Sigmoid colon (tissue), 6 donors: ENCODE measurements at regions not wholly inside any gene's neighbourhood (a gene's known extent, or its start where the extent isn't known, plus 50 kb on each side); places are given as distances from the start of the nearest gene placed in this dataset.

ENCODE experiments used
- DNase-seq: peaks from one replicate; pipeline ENCODE4 v3.0.0-alpha.2; 2019
- H3K27ac ChIP-seq, 4 donors: fragments of 200-600 bp; sonication (generic); one replicate each; pipeline ENCODE4 v1.5.1; 2016 to 2019; ENCODE audit warnings: mild to moderate bottlenecking in 1 of 4
- H3K27me3 ChIP-seq, 3 donors: fragments of 200-600 bp; sonication (generic); one replicate each; pipeline ENCODE4 v1.5.1; 2019; ENCODE audit warnings: mild to moderate bottlenecking in 1 of 3
- H3K36me3 ChIP-seq, 4 donors: fragments of 200-600 bp; sonication (generic); one replicate each; pipeline ENCODE4 v1.5.1; 2016 to 2019
- H3K4me1 ChIP-seq, 4 donors: fragments of 200-600 bp; sonication (generic); one replicate each; pipeline ENCODE4 v1.5.1; 2017 to 2019
- H3K4me3 ChIP-seq, 4 donors: fragments of 200-600 bp; sonication (generic); one replicate each; pipeline ENCODE4 v1.5.1; 2017 to 2019; ENCODE audit warnings: mild to moderate bottlenecking in 2 of 4, moderate library complexity in 1 of 4
- H3K9me3 ChIP-seq, 4 donors: fragments of 200-600 bp in 3 of 4; sonication (generic) in 3 of 4; one replicate each; pipeline versions ENCODE4 v1.5.1 to v1.6.1; 2013 to 2019
- EP300 ChIP-seq, 4 donors: sonication (generic); formaldehyde crosslinking; IDR thresholded peaks; one replicate each; pipeline ENCODE4 v1.6.1; 2017; ENCODE audit warnings: antibody characterized with exemption in 4 of 4
- POLR2A ChIP-seq, 2 donors: fragments of 450-650 bp; IDR thresholded peaks; one replicate each; pipeline ENCODE4 v1.6.1; 2016; ENCODE audit warnings: antibody characterized with exemption in 2 of 2, mild to moderate bottlenecking in 2 of 2, moderate library complexity in 2 of 2
- POLR2AphosphoS5 ChIP-seq, 4 donors: sonication (generic); formaldehyde crosslinking; IDR thresholded peaks; one replicate each; pipeline ENCODE4 v1.6.1; 2017; ENCODE audit warnings: antibody characterized with exemption in 4 of 4
- WGBS, 2 donors: extraction: QIAGEN DNeasy Blood & Tissue Kit; methylation state at CpG; one replicate each; pipeline ENCODE4 v1.1.7; 2013; 5-methylcytosine and 5-hydroxymethylcytosine counted together
- intact Hi-C: fragments of 100-400 bp; cut with DNase I; formaldehyde crosslinking; loops from one replicate; pipeline ENCODE4 v1.15.1; 2023
- TF ChIP-seq, protein P1 (sequence below), 4 experiments: fragments of 450-650 bp in 3 of 4; fragments of 200-600 bp in 1 of 4; IDR thresholded peaks; one replicate each; pipeline ENCODE4 v1.5.1; 2016 to 2019; ENCODE audit warnings: antibody characterized with exemption in 4 of 4, mild to moderate bottlenecking in 3 of 4, moderate library complexity in 2 of 4
- donor health status: healthy with polysubstance abuse.
- donor health status: healthy.

DNA sequence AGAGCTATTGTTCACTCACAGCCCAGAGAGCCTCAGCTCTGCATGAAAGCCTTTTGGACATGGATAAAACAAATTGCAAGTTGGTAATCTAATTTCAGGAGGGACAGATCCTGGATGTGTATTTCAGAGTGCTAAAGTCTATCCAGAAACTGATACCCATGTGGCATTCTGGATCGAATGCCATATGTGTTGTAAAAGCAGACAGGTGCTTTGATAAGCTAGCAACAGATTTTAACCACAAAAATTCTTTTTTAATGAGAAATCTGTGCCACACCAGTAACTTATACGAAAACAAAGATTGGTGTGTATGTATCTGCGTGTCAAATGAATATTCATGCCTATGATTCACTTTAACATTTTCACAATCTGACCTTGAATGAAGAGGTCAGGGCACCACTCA is 936.6 kb upstream of the MAP3K7 start:
- H3K9me3 ChIP-seq = no peaks in the 10 kb centered on the region
- no peak for DNase-seq
- no peak overlapping the region for H3K4me3 ChIP-seq
- intact Hi-C loops = no loop called here
- no peak overlapping the region for H3K27ac ChIP-seq
- H3K27me3 ChIP-seq = no peaks in the 10 kb centered on the region
- no peaks in the 10 kb centered on the region for H3K36me3 ChIP-seq
- TF ChIP-seq, protein P1, sequence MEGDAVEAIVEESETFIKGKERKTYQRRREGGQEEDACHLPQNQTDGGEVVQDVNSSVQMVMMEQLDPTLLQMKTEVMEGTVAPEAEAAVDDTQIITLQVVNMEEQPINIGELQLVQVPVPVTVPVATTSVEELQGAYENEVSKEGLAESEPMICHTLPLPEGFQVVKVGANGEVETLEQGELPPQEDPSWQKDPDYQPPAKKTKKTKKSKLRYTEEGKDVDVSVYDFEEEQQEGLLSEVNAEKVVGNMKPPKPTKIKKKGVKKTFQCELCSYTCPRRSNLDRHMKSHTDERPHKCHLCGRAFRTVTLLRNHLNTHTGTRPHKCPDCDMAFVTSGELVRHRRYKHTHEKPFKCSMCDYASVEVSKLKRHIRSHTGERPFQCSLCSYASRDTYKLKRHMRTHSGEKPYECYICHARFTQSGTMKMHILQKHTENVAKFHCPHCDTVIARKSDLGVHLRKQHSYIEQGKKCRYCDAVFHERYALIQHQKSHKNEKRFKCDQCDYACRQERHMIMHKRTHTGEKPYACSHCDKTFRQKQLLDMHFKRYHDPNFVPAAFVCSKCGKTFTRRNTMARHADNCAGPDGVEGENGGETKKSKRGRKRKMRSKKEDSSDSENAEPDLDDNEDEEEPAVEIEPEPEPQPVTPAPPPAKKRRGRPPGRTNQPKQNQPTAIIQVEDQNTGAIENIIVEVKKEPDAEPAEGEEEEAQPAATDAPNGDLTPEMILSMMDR (IDR thresholded peaks at IDR 0.05) = no peak
- TF ChIP-seq POLR2A (IDR thresholded peaks at IDR 0.05) = no peak
- WGBS, 2 donors = 60 to 79% methylated on average over 3 of the region's 3 CpGs
- H3K4me1 ChIP-seq = no peaks in the 10 kb centered on the region

DNA sequence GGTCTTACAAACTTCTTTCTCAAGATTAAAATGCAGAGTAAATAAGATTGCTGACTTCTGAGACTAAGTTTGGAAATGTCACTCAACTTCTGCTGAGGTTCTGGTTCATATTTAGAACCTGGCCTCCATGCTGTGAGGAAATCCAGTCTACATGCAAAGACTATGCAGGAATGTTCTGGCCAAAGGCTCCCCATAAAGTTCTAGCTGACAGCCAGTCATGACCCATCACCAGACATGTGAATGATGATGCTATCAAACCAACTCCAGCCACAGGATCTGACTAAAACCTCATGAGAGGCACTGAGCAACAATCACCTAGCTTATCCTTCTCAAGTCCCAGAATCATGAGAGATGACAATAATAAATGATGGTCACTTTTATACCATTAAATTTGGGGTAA is 935.1 kb upstream of the MAP3K7 start:
- no peak for DNase-seq
- Histone ChIP-seq H3K4me3 (no peak overlapping the region), H3K4me1 (no peaks in the 10 kb centered on the region), H3K27ac (no peak overlapping the region), H3K27me3 (no peaks in the 10 kb centered on the region), H3K9me3 (no peaks in the 10 kb centered on the region), H3K36me3 (no peaks in the 10 kb centered on the region)
- TF ChIP-seq EP300 (IDR thresholded peaks at IDR 0.05) (no peak), POLR2A (IDR thresholded peaks at IDR 0.05) (no peak), POLR2AphosphoS5 (IDR thresholded peaks at IDR 0.05) (no peak)
- TF ChIP-seq, protein P1 (IDR thresholded peaks at IDR 0.05) = no peak
- intact Hi-C loops = no loop called here

DNA sequence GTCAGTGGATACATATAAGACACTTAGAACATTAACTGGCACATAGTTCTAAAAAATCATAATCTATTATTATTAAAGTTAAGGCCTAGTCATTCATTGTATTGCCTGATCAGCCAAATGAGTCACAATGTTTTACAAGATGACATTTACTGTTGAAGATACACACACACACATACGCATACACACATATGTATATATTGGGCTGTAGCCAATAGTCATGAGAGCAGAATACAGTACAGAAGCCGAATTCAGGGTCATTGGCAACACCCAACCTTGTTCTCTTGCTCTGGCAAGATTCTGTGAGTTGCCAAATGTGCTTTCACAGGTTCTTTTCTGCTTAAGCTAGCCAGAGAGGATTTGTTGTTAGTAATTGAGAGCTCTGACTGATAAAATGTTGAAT is 922.8 kb upstream of the MAP3K7 start:
- Histone ChIP-seq H3K27ac (no peak overlapping the region), H3K4me3 (no peak overlapping the region), H3K9me3 (no peaks in the 10 kb centered on the region), H3K27me3 (no peaks in the 10 kb centered on the region), H3K36me3 (no peaks in the 10 kb centered on the region), H3K4me1 (no peaks in the 10 kb centered on the region)
- 18 to 44% methylated on average over 2 of the region's 2 CpGs for WGBS, 2 donors
- intact Hi-C loops = no loop called here
- DNase-seq = no peak
- TF ChIP-seq POLR2A (IDR thresholded peaks at IDR 0.05) = no peak

DNA sequence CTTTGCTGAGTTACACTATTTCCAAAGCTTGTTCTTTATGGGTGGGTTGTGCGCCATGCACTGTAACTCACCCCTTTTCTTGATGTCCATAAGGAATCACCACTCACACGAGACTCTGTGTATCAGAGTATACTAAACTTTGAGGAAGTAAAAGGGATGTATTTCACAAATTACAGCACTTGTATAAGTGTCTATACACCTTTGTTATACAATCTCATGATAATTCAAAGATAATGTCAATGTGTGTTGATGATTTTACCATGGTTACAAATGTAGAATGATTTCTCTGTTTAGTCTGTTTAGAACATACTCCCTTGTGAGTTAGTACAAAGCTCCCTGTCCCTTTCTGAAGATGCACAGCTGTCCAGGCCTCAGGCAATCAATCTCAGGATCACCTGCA is 922.2 kb upstream of the MAP3K7 start:
- no peaks in the 10 kb centered on the region for H3K9me3 ChIP-seq
- H3K4me1 ChIP-seq = no peaks in the 10 kb centered on the region
- 57 to 82% methylated on average over 2 of the region's 2 CpGs for WGBS, 2 donors
- TF ChIP-seq POLR2A (IDR thresholded peaks at IDR 0.05) = no peak
- TF ChIP-seq EP300 (IDR thresholded peaks at IDR 0.05) = no peak
- no peaks in the 10 kb centered on the region for H3K27me3 ChIP-seq
- H3K27ac ChIP-seq = no peak overlapping the region
- no peak for DNase-seq
- H3K4me3 ChIP-seq = no peak overlapping the region
- H3K36me3 ChIP-seq = no peaks in the 10 kb centered on the region
- intact Hi-C loops = no loop called here

DNA sequence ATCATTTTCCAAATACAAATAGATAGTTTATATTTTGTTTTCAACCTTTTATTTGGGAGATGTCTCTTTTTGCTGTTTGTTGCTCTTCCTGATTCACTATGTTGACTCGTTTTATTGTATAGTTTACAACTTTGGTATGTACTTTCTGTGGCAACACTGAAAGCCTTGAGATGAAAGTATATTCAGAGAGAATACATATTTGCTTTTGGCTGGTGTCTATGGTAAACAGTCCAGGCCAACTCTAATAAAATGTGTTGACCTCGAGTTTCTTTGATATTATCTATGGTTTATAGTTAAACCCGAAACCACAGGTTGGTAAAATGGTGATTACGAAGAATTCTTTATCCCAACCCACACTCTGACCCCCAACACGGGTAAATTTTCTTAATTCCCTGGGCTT is 919.6 kb upstream of the MAP3K7 start:
- 23 to 57% methylated on average over 5 of the region's 5 CpGs for WGBS, 2 donors
- H3K4me1 ChIP-seq = no peaks in the 10 kb centered on the region
- intact Hi-C loops = no loop called here

DNA sequence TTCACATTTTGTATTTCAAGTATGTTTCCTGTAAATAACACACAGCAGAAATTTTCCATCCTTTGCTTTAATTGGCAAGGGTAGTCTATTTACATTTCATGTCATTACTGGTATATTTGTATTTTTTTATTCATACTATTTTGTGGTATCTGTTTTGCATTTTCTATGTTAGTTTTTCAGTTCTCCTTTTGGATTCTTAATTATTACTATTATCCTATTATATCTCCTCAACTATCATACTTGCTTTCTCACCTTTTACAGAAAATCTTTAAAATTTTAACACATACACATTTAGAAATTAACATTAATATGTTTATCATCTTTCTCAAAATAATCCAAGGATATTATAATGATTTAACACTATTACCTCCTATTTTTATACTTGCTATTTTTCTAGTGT is 918.3 kb upstream of the MAP3K7 start:
- intact Hi-C loops = no loop called here
- Histone ChIP-seq H3K4me3 (no peak overlapping the region), H3K36me3 (no peaks in the 10 kb centered on the region), H3K9me3 (no peaks in the 10 kb centered on the region), H3K27me3 (no peaks in the 10 kb centered on the region), H3K27ac (no peak overlapping the region), H3K4me1 (no peaks in the 10 kb centered on the region)
- DNase-seq = no peak
- TF ChIP-seq POLR2A (IDR thresholded peaks at IDR 0.05) = no peak
- TF ChIP-seq, protein P1 (IDR thresholded peaks at IDR 0.05) = no peak
- no peak for TF ChIP-seq EP300 (IDR thresholded peaks at IDR 0.05)
- no peak for TF ChIP-seq POLR2AphosphoS5 (IDR thresholded peaks at IDR 0.05)

More for the DNA sequence above, 919.6 kb upstream of the MAP3K7 start:
- no peak for DNase-seq
- TF ChIP-seq EP300 (IDR thresholded peaks at IDR 0.05) = no peak
- TF ChIP-seq, protein P1 (IDR thresholded peaks at IDR 0.05) = no peak
- no peak for TF ChIP-seq POLR2AphosphoS5 (IDR thresholded peaks at IDR 0.05)
- TF ChIP-seq POLR2A (IDR thresholded peaks at IDR 0.05) = no peak
- Histone ChIP-seq H3K36me3 (no peaks in the 10 kb centered on the region), H3K27ac (no peak overlapping the region), H3K4me3 (no peak overlapping the region), H3K9me3 (no peaks in the 10 kb centered on the region), H3K27me3 (no peaks in the 10 kb centered on the region)
